ENCODE measurements at regions not wholly inside any gene's neighbourhood (a gene's known extent, or its start where the extent isn't known, plus 50 kb on each side); places are given as distances from the start of the nearest gene placed in this dataset.
"Not testable (repeated sequence)": the region's sequence is repeated elsewhere in the genome, so short reads cannot be mapped to it uniquely, and the experiment has no call there.

DNA sequence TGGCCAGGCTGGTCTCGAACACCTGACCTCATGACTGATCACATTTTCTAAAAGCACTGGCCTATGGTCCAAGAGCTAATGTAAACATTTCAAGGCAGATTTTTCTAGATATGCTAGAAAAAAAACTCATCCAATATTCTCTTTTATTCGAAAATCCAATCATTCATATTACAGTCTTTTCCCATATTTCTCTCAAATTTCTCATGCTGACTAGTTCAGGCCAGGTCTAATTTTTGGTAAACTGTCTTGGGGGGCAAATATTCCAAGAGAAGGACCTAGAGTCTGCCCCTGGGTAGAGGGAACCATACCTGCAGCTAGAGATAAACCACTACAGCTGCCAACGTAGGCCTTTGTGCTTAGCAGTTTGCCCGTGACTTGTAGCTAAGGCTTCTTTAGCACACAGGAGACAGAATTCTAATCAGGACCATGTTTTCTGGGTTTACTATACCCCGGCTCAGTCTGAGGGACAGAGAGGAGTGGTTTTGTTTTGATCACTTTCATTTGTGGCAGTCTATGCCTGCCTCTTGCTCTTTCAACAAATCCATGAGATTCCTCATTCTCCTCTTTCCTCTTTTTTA, 71.8 kb upstream of the CITED2 start:
- H3K36me3 ChIP-seq (ENCODE audit: insufficient read depth, low read length) = no peaks in the 10 kb centered on the region
- no peak for DNase-seq
- H3K9ac ChIP-seq (ENCODE audit: low read length) = no peak overlapping the region
- H3K27me3 ChIP-seq (ENCODE audit: low read length) = no peaks in the 10 kb centered on the region
- H3K9me2 ChIP-seq (replicated peaks; ENCODE audit: insufficient read depth, low read length) = no peaks in the 10 kb centered on the region
- peaks cover 4% of the 10 kb centered on the region; the same call in 1 of the 2 replicates for H3K4me1 ChIP-seq (ENCODE audit: low read length)
- no peaks in the 10 kb centered on the region for H3K79me2 ChIP-seq (ENCODE audit: low read length)
- H3K9me3 ChIP-seq (ENCODE audit: low read length) = no peaks in the 10 kb centered on the region
- H3K4me3 ChIP-seq (ENCODE audit: low read length) = no peak overlapping the region
- no peaks in the 10 kb centered on the region for H4K20me1 ChIP-seq (ENCODE audit: insufficient read depth, low read depth, low read length)
- H3K27ac ChIP-seq (ENCODE audit: low read length) = no peak overlapping the region
- H3K4me2 ChIP-seq (ENCODE audit: low read depth, low read length, poor library complexity, severe bottlenecking) = no peak overlapping the region
- H2AFZ ChIP-seq (ENCODE audit: low read length) = no peak overlapping the region

DNA sequence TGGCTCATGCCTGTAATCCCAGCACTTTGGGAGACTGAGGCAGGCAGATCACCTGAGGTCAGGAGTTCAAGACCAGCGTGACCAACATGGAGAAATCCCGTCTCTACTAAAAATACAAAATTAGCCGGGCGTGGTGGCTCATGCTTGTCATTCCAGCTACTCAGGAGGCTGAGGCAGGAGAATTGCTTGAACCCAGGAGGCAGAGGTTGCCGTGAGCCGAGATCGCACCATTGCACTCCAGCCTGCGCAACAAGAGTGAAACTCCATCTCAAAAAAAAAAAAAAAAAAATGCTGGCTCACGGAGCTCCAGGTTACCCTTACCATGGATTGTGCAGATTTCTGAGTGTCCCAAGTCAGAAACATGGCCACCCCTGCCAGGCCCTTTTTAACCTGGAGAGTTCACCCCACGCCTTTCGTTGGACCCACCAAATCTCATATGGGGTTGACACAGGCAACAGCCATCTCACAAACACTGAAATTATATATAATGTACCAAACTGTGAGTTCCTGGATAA, 69.9 kb upstream of the CITED2 start:
- H3K36me3 ChIP-seq (ENCODE audit: insufficient read depth, low read length); H3K9me2 ChIP-seq (replicated peaks; ENCODE audit: insufficient read depth, low read length); H3K9ac ChIP-seq (ENCODE audit: low read length); H3K4me2 ChIP-seq (ENCODE audit: low read depth, low read length, poor library complexity, severe bottlenecking); H2AFZ ChIP-seq (ENCODE audit: low read length); H4K20me1 ChIP-seq (ENCODE audit: insufficient read depth, low read depth, low read length); H3K4me3 ChIP-seq (ENCODE audit: low read length); H3K9me3 ChIP-seq (ENCODE audit: low read length); H3K79me2 ChIP-seq (ENCODE audit: low read length); H3K4me1 ChIP-seq (ENCODE audit: low read length); DNase-seq; H3K27me3 ChIP-seq (ENCODE audit: low read length); H3K27ac ChIP-seq (ENCODE audit: low read length): not testable (repeated sequence)

DNA sequence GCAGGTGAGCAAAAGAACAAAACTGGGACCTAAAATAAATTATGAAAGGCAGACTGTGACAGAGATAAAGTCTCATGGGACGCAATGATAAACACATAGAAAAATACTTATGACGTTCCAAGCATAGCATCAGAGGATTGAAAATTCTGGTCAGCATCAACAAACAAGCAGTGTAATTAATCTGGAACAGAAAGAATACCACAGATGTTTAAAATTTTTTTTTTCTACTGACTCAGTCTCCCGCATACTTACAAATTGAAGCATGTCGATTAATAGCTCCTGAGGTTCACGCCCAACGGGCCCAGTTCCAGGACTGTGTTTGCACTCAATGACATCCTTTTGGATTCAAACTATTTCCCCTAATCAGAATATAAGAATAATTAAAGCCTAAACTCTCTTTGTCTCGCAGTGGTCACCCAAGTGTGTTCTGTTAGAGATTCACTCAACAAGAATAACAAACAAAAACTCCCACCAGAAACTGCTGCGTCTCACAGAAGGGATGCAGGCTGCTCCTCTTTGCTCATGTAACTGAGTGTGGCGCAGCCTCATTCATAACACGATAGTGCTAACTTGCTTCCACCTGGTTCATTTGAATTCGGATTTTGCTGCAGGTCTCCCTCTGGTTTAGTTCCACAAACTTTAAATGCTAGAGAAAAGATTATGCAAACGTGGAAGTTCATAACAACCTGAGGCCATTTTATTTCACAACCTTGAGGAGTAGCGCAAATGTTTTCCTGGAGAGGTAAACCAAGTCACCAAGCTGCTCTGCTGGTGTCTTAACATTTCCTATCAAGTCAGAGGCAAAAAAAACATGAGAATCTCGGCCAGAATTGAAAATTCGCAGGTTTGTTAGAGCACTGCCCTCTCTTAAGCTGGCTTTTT, 69.0 kb upstream of the CITED2 start:
- no peak for DNase-seq
- Histone ChIP-seq H3K9me2 (replicated peaks; ENCODE audit: insufficient read depth, low read length) (no peaks in the 10 kb centered on the region), H3K4me1 (ENCODE audit: low read length) (peaks cover 4% of the 10 kb centered on the region; the same call in 1 of the 2 replicates), H3K4me3 (ENCODE audit: low read length) (no peak overlapping the region), H2AFZ (ENCODE audit: low read length) (no peak overlapping the region), H3K9me3 (ENCODE audit: low read length) (no peaks in the 10 kb centered on the region), H3K36me3 (ENCODE audit: insufficient read depth, low read length) (no peaks in the 10 kb centered on the region), H3K27ac (ENCODE audit: low read length) (no peak overlapping the region), H3K4me2 (ENCODE audit: low read depth, low read length, poor library complexity, severe bottlenecking) (no peak overlapping the region), H3K27me3 (ENCODE audit: low read length) (no peaks in the 10 kb centered on the region), H4K20me1 (ENCODE audit: insufficient read depth, low read depth, low read length) (no peaks in the 10 kb centered on the region), H3K79me2 (ENCODE audit: low read length) (no peaks in the 10 kb centered on the region), H3K9ac (ENCODE audit: low read length) (no peak overlapping the region)

DNA sequence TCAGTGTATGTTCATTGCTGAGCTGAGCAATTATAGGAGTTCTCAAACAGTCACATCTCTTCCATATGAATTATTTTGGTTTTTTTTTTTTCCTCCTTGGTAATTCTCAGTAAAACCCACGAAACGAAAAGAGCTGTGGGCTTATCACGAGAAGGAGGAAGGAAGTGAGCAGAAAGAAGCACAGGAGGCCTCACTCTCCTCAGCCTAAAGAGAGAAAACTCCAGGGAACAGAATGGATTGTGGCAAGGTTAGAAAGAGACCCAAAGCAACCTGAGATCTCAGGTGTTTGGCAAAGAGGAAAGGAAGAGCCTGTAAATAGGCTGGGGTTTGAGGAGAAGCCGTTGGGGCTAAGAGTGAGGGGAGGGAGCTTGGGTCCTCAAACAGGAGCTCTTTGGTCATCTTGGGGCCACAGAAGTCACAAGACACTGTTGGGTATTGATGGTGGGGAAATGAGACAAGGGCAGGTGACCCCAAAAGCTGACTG, 67.8 kb upstream of the CITED2 start:
- Histone ChIP-seq H2AFZ (ENCODE audit: low read length) (no peak overlapping the region), H3K27me3 (ENCODE audit: low read length) (no peaks in the 10 kb centered on the region), H3K79me2 (ENCODE audit: low read length) (no peaks in the 10 kb centered on the region), H3K36me3 (ENCODE audit: insufficient read depth, low read length) (no peaks in the 10 kb centered on the region), H3K9me2 (replicated peaks; ENCODE audit: insufficient read depth, low read length) (no peaks in the 10 kb centered on the region), H3K9me3 (ENCODE audit: low read length) (no peaks in the 10 kb centered on the region), H3K4me1 (ENCODE audit: low read length) (no peaks in the 10 kb centered on the region), H4K20me1 (ENCODE audit: insufficient read depth, low read depth, low read length) (no peaks in the 10 kb centered on the region), H3K9ac (ENCODE audit: low read length) (no peak overlapping the region), H3K4me3 (ENCODE audit: low read length) (no peak overlapping the region), H3K27ac (ENCODE audit: low read length) (no peak overlapping the region), H3K4me2 (ENCODE audit: low read depth, low read length, poor library complexity, severe bottlenecking) (no peak overlapping the region)
- no peak for DNase-seq

DNA sequence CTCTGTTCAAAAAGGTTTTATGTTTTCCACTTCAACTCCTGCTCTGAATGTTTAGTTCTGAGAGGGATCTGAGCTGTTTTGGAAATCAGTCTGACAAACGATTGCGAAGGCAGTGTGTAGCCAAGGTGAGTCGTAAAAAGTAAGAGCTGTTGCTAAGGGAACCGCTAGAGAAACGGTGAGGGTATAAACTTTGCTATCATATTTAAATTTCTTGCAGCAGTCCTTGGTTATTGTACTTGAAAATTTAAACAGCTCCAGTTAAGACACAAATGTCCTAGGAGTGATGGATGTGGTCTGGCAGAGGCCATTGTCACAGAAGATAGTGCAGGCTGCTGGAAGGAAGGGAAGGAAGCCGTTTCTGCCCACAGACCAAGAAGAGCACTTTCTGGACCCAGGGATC, 64.9 kb upstream of the CITED2 start:
- Histone ChIP-seq H3K9ac (ENCODE audit: low read length) (no peak overlapping the region), H3K4me2 (ENCODE audit: low read depth, low read length, poor library complexity, severe bottlenecking) (no peak overlapping the region), H3K4me3 (ENCODE audit: low read length) (no peak overlapping the region), H3K9me2 (replicated peaks; ENCODE audit: insufficient read depth, low read length) (no peaks in the 10 kb centered on the region), H3K36me3 (ENCODE audit: insufficient read depth, low read length) (no peaks in the 10 kb centered on the region), H4K20me1 (ENCODE audit: insufficient read depth, low read depth, low read length) (no peaks in the 10 kb centered on the region), H3K27me3 (ENCODE audit: low read length) (no peaks in the 10 kb centered on the region), H3K9me3 (ENCODE audit: low read length) (no peaks in the 10 kb centered on the region), H3K79me2 (ENCODE audit: low read length) (no peaks in the 10 kb centered on the region), H2AFZ (ENCODE audit: low read length) (no peak overlapping the region), H3K27ac (ENCODE audit: low read length) (no peak overlapping the region), H3K4me1 (ENCODE audit: low read length) (no peaks in the 10 kb centered on the region)
- no peak for DNase-seq

DNA sequence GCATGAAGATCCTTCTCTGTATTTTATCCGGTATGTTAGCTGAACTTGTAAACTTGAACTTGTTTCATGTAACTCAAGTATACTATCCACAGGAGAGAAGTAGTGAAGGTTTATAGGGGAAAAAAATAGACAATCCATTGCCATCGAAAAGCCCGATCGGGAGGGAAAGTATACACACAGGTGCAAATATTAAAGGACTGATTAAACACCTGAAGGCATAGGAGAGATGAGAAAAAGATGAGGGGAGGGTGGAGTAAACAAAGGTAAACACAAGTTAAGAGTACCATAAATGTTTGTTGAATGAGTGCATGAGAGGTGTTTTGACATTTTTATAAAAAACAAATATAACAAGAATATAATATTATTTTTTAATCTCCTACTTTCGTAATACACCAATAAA, 64.3 kb upstream of the CITED2 start:
- Histone ChIP-seq H3K36me3 (ENCODE audit: insufficient read depth, low read length) (no peaks in the 10 kb centered on the region), H3K4me1 (ENCODE audit: low read length) (peaks cover 5% of the 10 kb centered on the region), H2AFZ (ENCODE audit: low read length) (no peak overlapping the region), H3K9me2 (replicated peaks; ENCODE audit: insufficient read depth, low read length) (no peaks in the 10 kb centered on the region), H3K27me3 (ENCODE audit: low read length) (no peaks in the 10 kb centered on the region), H3K4me3 (ENCODE audit: low read length) (no peak overlapping the region), H3K79me2 (ENCODE audit: low read length) (no peaks in the 10 kb centered on the region), H4K20me1 (ENCODE audit: insufficient read depth, low read depth, low read length) (no peaks in the 10 kb centered on the region), H3K27ac (ENCODE audit: low read length) (no peak overlapping the region), H3K4me2 (ENCODE audit: low read depth, low read length, poor library complexity, severe bottlenecking) (no peak overlapping the region), H3K9me3 (ENCODE audit: low read length) (no peaks in the 10 kb centered on the region), H3K9ac (ENCODE audit: low read length) (no peak overlapping the region)
- DNase-seq = no peak

DNA sequence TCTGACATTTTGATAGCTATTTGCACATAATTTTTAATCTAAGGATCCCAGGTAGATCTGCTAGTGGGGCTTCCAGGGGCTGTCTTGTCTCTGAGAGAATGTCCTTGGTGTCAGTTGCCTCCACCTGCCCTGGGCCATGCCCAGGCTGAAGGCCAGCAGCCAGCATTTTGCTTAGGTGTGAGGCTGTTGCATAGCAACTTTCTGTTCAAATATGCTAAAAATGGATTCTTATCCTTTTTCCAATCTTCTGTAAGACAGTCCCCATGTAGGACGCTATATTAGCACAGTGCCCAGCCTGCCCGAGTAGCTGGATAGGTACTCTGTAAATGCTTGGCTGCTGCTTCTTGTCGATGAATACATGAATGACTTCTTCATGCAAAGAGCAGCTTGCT, 62.5 kb upstream of the CITED2 start:
- DNase-seq = no peak
- Histone ChIP-seq H3K9me2 (replicated peaks; ENCODE audit: insufficient read depth, low read length) (no peaks in the 10 kb centered on the region), H2AFZ (ENCODE audit: low read length) (no peak overlapping the region), H4K20me1 (ENCODE audit: insufficient read depth, low read depth, low read length) (no peaks in the 10 kb centered on the region), H3K79me2 (ENCODE audit: low read length) (no peaks in the 10 kb centered on the region), H3K27me3 (ENCODE audit: low read length) (no peaks in the 10 kb centered on the region), H3K4me3 (ENCODE audit: low read length) (no peak overlapping the region), H3K4me1 (ENCODE audit: low read length) (peaks cover 12% of the 10 kb centered on the region), H3K27ac (ENCODE audit: low read length) (no peak overlapping the region), H3K9ac (ENCODE audit: low read length) (no peak overlapping the region), H3K36me3 (ENCODE audit: insufficient read depth, low read length) (no peaks in the 10 kb centered on the region), H3K9me3 (ENCODE audit: low read length) (no peaks in the 10 kb centered on the region), H3K4me2 (ENCODE audit: low read depth, low read length, poor library complexity, severe bottlenecking) (no peak overlapping the region)

DNA sequence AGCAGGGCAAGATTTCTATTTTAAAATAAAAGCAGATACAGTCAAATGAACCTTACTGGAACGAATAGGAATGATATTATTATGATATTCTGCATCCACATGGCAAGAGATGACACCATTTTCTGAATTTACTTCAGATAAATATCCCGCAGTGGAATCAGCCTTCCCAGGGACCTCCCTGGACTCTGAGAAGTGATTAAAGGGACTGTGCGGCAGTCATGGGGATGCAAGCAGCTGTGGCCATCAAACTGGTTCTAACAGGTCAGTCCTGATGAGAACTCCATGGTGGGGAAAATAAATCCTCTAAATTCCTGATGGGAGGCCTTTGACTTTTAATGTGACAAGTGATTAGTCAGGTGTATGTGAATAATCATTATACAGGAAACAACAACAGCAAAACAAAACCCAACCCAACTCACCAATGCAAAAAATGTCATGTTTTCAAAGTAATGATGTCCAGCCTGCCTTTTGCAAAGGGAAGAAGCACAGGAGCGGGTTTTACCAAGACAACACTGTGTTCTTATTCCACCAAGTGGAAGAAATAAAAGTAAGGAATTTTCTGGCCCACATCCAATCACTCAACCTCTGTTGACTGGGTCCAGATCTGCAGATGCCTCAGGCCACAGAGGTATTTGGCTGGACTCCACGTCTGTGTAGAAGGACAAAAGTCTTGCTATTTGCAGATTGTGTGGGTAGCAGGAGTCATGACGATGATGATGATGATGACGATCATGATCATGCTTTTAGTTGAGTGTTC, 61.9 kb upstream of the CITED2 start:
- DNase-seq = no peak
- Histone ChIP-seq H3K9me3 (ENCODE audit: low read length) (no peaks in the 10 kb centered on the region), H3K9ac (ENCODE audit: low read length) (no peak overlapping the region), H2AFZ (ENCODE audit: low read length) (no peak overlapping the region), H3K4me1 (ENCODE audit: low read length) (peaks cover 12% of the 10 kb centered on the region), H3K27me3 (ENCODE audit: low read length) (no peaks in the 10 kb centered on the region), H4K20me1 (ENCODE audit: insufficient read depth, low read depth, low read length) (no peaks in the 10 kb centered on the region), H3K9me2 (replicated peaks; ENCODE audit: insufficient read depth, low read length) (no peaks in the 10 kb centered on the region), H3K79me2 (ENCODE audit: low read length) (no peaks in the 10 kb centered on the region), H3K36me3 (ENCODE audit: insufficient read depth, low read length) (no peaks in the 10 kb centered on the region), H3K27ac (ENCODE audit: low read length) (no peak overlapping the region), H3K4me2 (ENCODE audit: low read depth, low read length, poor library complexity, severe bottlenecking) (no peak overlapping the region), H3K4me3 (ENCODE audit: low read length) (no peak overlapping the region)

Data from Karpas-422 (cell line).